Epithelial cell of esophagus (primary cell): ENCODE measurements at regions not wholly inside any gene's neighbourhood (a gene's known extent, or its start where the extent isn't known, plus 50 kb on each side); places are given as distances from the start of the nearest gene placed in this dataset.

Experiments used
- DNase-seq: peaks from one replicate; pipeline ENCODE4 v3.0.0; 2010; ENCODE audit warnings: low read depth
- H3K4me3 ChIP-seq: 2 replicates; pipeline ENCODE4 v1.5.1; 2011; ENCODE audit warnings: mild to moderate bottlenecking, low read length, control low read depth
- CTCF ChIP-seq: IDR thresholded peaks from 2 replicates; pipeline ENCODE4 v1.5.1; 2011; ENCODE audit warnings: low read depth, mild to moderate bottlenecking, low read length, control low read depth, inconsistent platforms; ENCODE audit not compliant: insufficient read depth; ENCODE audit errors: missing control alignments

GRCh38 chr6:98593676-98594075 lies 240.7 kb upstream of the POU3F2 start:
- peak; percentile 10 for DNase-seq
- H3K4me3 ChIP-seq: no peak overlapping the region
- no peak for TF ChIP-seq CTCF

GRCh38 chr6:98601716-98602115 lies 232.7 kb upstream of the POU3F2 start:
- no peak overlapping the region for H3K4me3 ChIP-seq

GRCh38 chr6:98605705-98606104 lies 228.7 kb upstream of the POU3F2 start:
- TF ChIP-seq CTCF: no peak
- no peak for DNase-seq
- H3K4me3 ChIP-seq: no peak overlapping the region

More at GRCh38 chr6:98601716-98602115, 232.7 kb upstream of the POU3F2 start:
- TF ChIP-seq CTCF: no peak
- no peak for DNase-seq

DNA sequence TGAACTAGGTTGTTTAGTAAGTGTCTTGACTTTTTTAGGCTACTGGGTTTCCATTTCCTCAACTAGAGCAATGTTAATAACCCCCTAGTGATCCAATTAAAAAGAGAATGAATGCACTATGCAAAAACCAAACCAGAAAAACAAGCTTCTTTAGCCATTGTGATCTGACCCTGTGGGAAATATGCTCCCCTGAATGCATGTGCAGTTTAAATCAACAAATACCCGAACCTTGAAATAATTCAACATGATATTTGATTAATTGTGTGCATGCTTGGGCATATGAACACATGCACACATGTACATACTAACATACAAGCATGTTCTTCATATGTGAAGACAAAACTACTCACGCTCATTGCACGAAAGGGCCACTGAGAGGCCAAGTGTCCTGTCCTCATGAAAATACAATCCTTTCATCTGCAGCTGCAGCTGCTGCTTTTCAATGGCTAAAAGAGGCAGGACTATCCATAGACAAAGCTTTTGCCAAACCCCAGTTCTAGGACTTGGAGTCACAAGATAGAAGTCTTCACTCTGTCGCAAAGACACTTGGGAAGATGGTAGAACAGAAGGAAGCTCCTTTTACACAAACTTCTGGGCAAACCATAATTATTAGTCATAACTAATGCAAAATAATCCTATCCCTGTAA lies 207.1 kb upstream of the POU3F2 start:
- no peak for DNase-seq
- H3K4me3 ChIP-seq: no peak overlapping the region
- TF ChIP-seq CTCF: no peak

DNA sequence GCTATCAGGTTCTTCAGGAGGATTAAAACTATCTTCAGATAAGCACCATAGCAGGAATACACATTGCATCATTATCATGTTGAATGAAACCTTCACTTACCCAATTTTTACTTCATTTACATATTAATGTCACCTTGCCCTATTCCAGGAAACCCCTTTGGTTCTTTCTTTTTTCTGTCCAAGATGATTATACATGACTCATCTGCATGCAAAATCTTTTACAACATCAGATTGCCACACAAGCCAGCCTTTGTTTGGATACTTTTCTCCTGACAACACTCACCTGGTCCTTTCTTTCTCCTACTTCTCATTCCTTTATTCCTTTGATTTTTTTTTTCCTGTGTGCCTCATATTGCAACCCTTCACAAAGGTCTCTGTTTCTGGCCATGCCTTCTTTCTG lies 200.5 kb upstream of the POU3F2 start:
- DNase-seq: peak; percentile 55
- no peak overlapping the region for H3K4me3 ChIP-seq
- no peak for TF ChIP-seq CTCF

- no peak for TF ChIP-seq CTCF
- DNase-seq: peak; percentile 13
Observed at GRCh38 chr6:98634569-98634968, 199.8 kb upstream of the POU3F2 start.

GRCh38 chr6:98635191-98635590 lies 199.2 kb upstream of the POU3F2 start:
- no peak for DNase-seq
- H3K4me3 ChIP-seq: no peak overlapping the region
- TF ChIP-seq CTCF: no peak

More at GRCh38 chr6:98634569-98634968, 199.8 kb upstream of the POU3F2 start:
- no peak overlapping the region for H3K4me3 ChIP-seq
